ENCODE measurements at regions not wholly inside any gene's neighbourhood (a gene's known extent, or its start where the extent isn't known, plus 50 kb on each side); places are given as distances from the start of the nearest gene placed in this dataset.

GRCh38 chr9:89718651-89719050, 113.8 kb downstream of the GADD45G start:
- H3K9me3 ChIP-seq (ENCODE audit: control insufficient read depth, low read length), result no peaks in the 10 kb centered on the region
- H3K27me3 ChIP-seq (ENCODE audit: control insufficient read depth, insufficient read depth, low read length), result no peaks in the 10 kb centered on the region
- no peak overlapping the region for H3K9ac ChIP-seq (ENCODE audit: low read length)
- H3K4me1 ChIP-seq (ENCODE audit: control insufficient read depth, insufficient read depth, low read length), result no peaks in the 10 kb centered on the region
- H3K36me3 ChIP-seq (ENCODE audit: control insufficient read depth, insufficient read depth, low read length), result no peaks in the 10 kb centered on the region
- no peak overlapping the region for H3K4me3 ChIP-seq (ENCODE audit: low read length)

GRCh38 chr9:89719202-89719601, 114.4 kb downstream of the GADD45G start:
- no peak overlapping the region for H3K4me3 ChIP-seq (ENCODE audit: low read length)
- no peaks in the 10 kb centered on the region for H3K27me3 ChIP-seq (ENCODE audit: control insufficient read depth, insufficient read depth, low read length)
- H3K9me3 ChIP-seq (ENCODE audit: control insufficient read depth, low read length), result no peaks in the 10 kb centered on the region
- H3K36me3 ChIP-seq (ENCODE audit: control insufficient read depth, insufficient read depth, low read length), result no peaks in the 10 kb centered on the region
- H3K9ac ChIP-seq (ENCODE audit: low read length), result no peak overlapping the region
- H3K4me1 ChIP-seq (ENCODE audit: control insufficient read depth, insufficient read depth, low read length), result no peaks in the 10 kb centered on the region

- Histone ChIP-seq H3K4me3 (ENCODE audit: low read length) (no peak overlapping the region), H3K9me3 (ENCODE audit: control insufficient read depth, low read length) (no peaks in the 10 kb centered on the region), H3K27me3 (ENCODE audit: control insufficient read depth, insufficient read depth, low read length) (no peaks in the 10 kb centered on the region), H3K36me3 (ENCODE audit: control insufficient read depth, insufficient read depth, low read length) (no peaks in the 10 kb centered on the region), H3K9ac (ENCODE audit: low read length) (no peak overlapping the region), H3K4me1 (ENCODE audit: control insufficient read depth, insufficient read depth, low read length) (no peaks in the 10 kb centered on the region)
Observed at GRCh38 chr9:89720696-89721175, 115.9 kb downstream of the GADD45G start.

GRCh38 chr9:89721176-89721700, 116.4 kb downstream of the GADD45G start:
- Histone ChIP-seq H3K36me3 (ENCODE audit: control insufficient read depth, insufficient read depth, low read length) (no peaks in the 10 kb centered on the region), H3K9me3 (ENCODE audit: control insufficient read depth, low read length) (no peaks in the 10 kb centered on the region), H3K4me1 (ENCODE audit: control insufficient read depth, insufficient read depth, low read length) (no peaks in the 10 kb centered on the region), H3K9ac (ENCODE audit: low read length) (no peak overlapping the region), H3K27me3 (ENCODE audit: control insufficient read depth, insufficient read depth, low read length) (no peaks in the 10 kb centered on the region), H3K4me3 (ENCODE audit: low read length) (no peak overlapping the region)

- H3K4me1 ChIP-seq (ENCODE audit: control insufficient read depth, insufficient read depth, low read length), result no peaks in the 10 kb centered on the region
- no peaks in the 10 kb centered on the region for H3K36me3 ChIP-seq (ENCODE audit: control insufficient read depth, insufficient read depth, low read length)
- no peak overlapping the region for H3K9ac ChIP-seq (ENCODE audit: low read length)
- H3K4me3 ChIP-seq (ENCODE audit: low read length), result no peak overlapping the region
- no peaks in the 10 kb centered on the region for H3K9me3 ChIP-seq (ENCODE audit: control insufficient read depth, low read length)
- H3K27me3 ChIP-seq (ENCODE audit: control insufficient read depth, insufficient read depth, low read length), result no peaks in the 10 kb centered on the region
Observed at GRCh38 chr9:89721971-89722530, 117.2 kb downstream of the GADD45G start.

GRCh38 chr9:89722712-89723111, 117.9 kb downstream of the GADD45G start:
- H3K9ac ChIP-seq (ENCODE audit: low read length), result no peak overlapping the region
- no peaks in the 10 kb centered on the region for H3K9me3 ChIP-seq (ENCODE audit: control insufficient read depth, low read length)
- no peaks in the 10 kb centered on the region for H3K36me3 ChIP-seq (ENCODE audit: control insufficient read depth, insufficient read depth, low read length)
- no peak overlapping the region for H3K4me3 ChIP-seq (ENCODE audit: low read length)
- H3K4me1 ChIP-seq (ENCODE audit: control insufficient read depth, insufficient read depth, low read length), result no peaks in the 10 kb centered on the region
- H3K27me3 ChIP-seq (ENCODE audit: control insufficient read depth, insufficient read depth, low read length), result no peaks in the 10 kb centered on the region

GRCh38 chr9:89723469-89724100, 118.8 kb downstream of the GADD45G start:
- Histone ChIP-seq H3K9ac (ENCODE audit: low read length) (no peak overlapping the region), H3K4me3 (ENCODE audit: low read length) (no peak overlapping the region), H3K36me3 (ENCODE audit: control insufficient read depth, insufficient read depth, low read length) (no peaks in the 10 kb centered on the region), H3K9me3 (ENCODE audit: control insufficient read depth, low read length) (no peaks in the 10 kb centered on the region), H3K27me3 (ENCODE audit: control insufficient read depth, insufficient read depth, low read length) (no peaks in the 10 kb centered on the region), H3K4me1 (ENCODE audit: control insufficient read depth, insufficient read depth, low read length) (no peaks in the 10 kb centered on the region)

- no peaks in the 10 kb centered on the region for H3K36me3 ChIP-seq (ENCODE audit: control insufficient read depth, insufficient read depth, low read length)
- peaks cover 7% of the 10 kb centered on the region for H3K4me1 ChIP-seq (ENCODE audit: control insufficient read depth, insufficient read depth, low read length)
- H3K27me3 ChIP-seq (ENCODE audit: control insufficient read depth, insufficient read depth, low read length), result no peaks in the 10 kb centered on the region
- no peak overlapping the region for H3K4me3 ChIP-seq (ENCODE audit: low read length)
- H3K9ac ChIP-seq (ENCODE audit: low read length), result no peak overlapping the region
- H3K9me3 ChIP-seq (ENCODE audit: control insufficient read depth, low read length), result no peaks in the 10 kb centered on the region
Observed at GRCh38 chr9:89724659-89725058, 119.8 kb downstream of the GADD45G start.

GRCh38 chr9:89725271-89725670, 120.5 kb downstream of the GADD45G start:
- Histone ChIP-seq H3K9me3 (ENCODE audit: control insufficient read depth, low read length) (no peaks in the 10 kb centered on the region), H3K4me3 (ENCODE audit: low read length) (no peak overlapping the region)

GRCh38 chr9:89729954-89730530, 125.2 kb downstream of the GADD45G start:
- H3K9me3 ChIP-seq (ENCODE audit: control insufficient read depth, low read length), result no peaks in the 10 kb centered on the region

More at GRCh38 chr9:89725271-89725670, 120.5 kb downstream of the GADD45G start:
- Histone ChIP-seq H3K9ac (ENCODE audit: low read length) (no peak overlapping the region), H3K36me3 (ENCODE audit: control insufficient read depth, insufficient read depth, low read length) (no peaks in the 10 kb centered on the region), H3K4me1 (ENCODE audit: control insufficient read depth, insufficient read depth, low read length) (peaks cover 8% of the 10 kb centered on the region), H3K27me3 (ENCODE audit: control insufficient read depth, insufficient read depth, low read length) (no peaks in the 10 kb centered on the region)

GRCh38 chr9:89730715-89731114, 125.9 kb downstream of the GADD45G start:
- Histone ChIP-seq H3K27me3 (ENCODE audit: control insufficient read depth, insufficient read depth, low read length) (no peaks in the 10 kb centered on the region), H3K36me3 (ENCODE audit: control insufficient read depth, insufficient read depth, low read length) (no peaks in the 10 kb centered on the region), H3K4me3 (ENCODE audit: low read length) (no peak overlapping the region), H3K9ac (ENCODE audit: low read length) (no peak overlapping the region), H3K9me3 (ENCODE audit: control insufficient read depth, low read length) (no peaks in the 10 kb centered on the region), H3K4me1 (ENCODE audit: control insufficient read depth, insufficient read depth, low read length) (peaks cover 29% of the 10 kb centered on the region)

More at GRCh38 chr9:89729954-89730530, 125.2 kb downstream of the GADD45G start:
- Histone ChIP-seq H3K9ac (ENCODE audit: low read length) (no peak overlapping the region), H3K36me3 (ENCODE audit: control insufficient read depth, insufficient read depth, low read length) (no peaks in the 10 kb centered on the region), H3K27me3 (ENCODE audit: control insufficient read depth, insufficient read depth, low read length) (no peaks in the 10 kb centered on the region), H3K4me3 (ENCODE audit: low read length) (no peak overlapping the region), H3K4me1 (ENCODE audit: control insufficient read depth, insufficient read depth, low read length) (peaks cover 29% of the 10 kb centered on the region)
